HCT116 (cell line): ENCODE measurements at regions not wholly inside any gene's neighbourhood (a gene's known extent, or its start where the extent isn't known, plus 50 kb on each side); places are given as distances from the start of the nearest gene placed in this dataset.

ENCODE experiments used
- ATAC-seq: fragments of 200-7000 bp; cut with Tn5 transposase; 2 replicates; pipeline ENCODE4 v1.9.1; 2020; ENCODE audit warnings: mild to moderate bottlenecking, moderate library complexity
- BruUV-seq: library from RNA; stranded (reverse); fragments of 400-500 nt; replicated peaks from 2 replicates; lab custom pipeline; 2021; lab: Mats Ljungman, UMichigan
- CTCF ChIA-PET: fragments of 300-600 bp; sonication (Branson Sonifier 250); formaldehyde crosslinking; loops from one replicate; lab custom pipeline; 2021; ENCODE audit warnings: antibody characterized with exemption; lab: Charles Lee
- POLR2A ChIA-PET: fragments of 300-600, 350-600 bp; sonication (Branson Sonifier 250); formaldehyde crosslinking; loops from one replicate; lab custom pipeline; 2021; ENCODE audit warnings: antibody characterized with exemption; lab: Charles Lee
- RAD21 ChIA-PET, 2 experiments: fragments of 300-600 bp; sonication (Branson Sonifier 250); formaldehyde crosslinking; loops; one replicate each; lab custom pipeline; 2023; ENCODE audit warnings: low total read pairs in 2 of 2; ENCODE audit not compliant: uncharacterized antibody in 2 of 2, unreplicated experiment in 2 of 2, low non-redundant PET in 1 of 2; lab: Charles Lee
- DNase-seq: peaks from one replicate; pipeline ENCODE4 v3.0.0-alpha.2; 2010; ENCODE audit warnings: low read depth, low spot score
- H2AFZ ChIP-seq: fragments of 200-600 bp; shearing (Covaris generic), sonication (generic); 2 replicates; pipeline ENCODE4 v1.6.1; 2017; ENCODE audit warnings: low read depth, mixed run types, mixed read lengths, antibody characterized with exemption, low read length; ENCODE audit not compliant: poor library complexity, severe bottlenecking
- H3K27ac ChIP-seq: 2 replicates; pipeline ENCODE4 v1.5.1; 2012; ENCODE audit warnings: low read depth, low read length
- H3K27me3 ChIP-seq: fragments of 200-600 bp; sonication (generic); 2 replicates; pipeline ENCODE4 v1.6.1; 2016; ENCODE audit warnings: mixed run types, low read length, mixed read lengths; ENCODE audit not compliant: insufficient read depth
- H3K36me3 ChIP-seq, 2 experiments: fragments of 200-500 bp in 1 of 2; fragments of 200-600 bp in 1 of 2; sonication (Bioruptor generic) in 1 of 2; sonication (generic) in 1 of 2; 2 replicates each; pipeline versions ENCODE4 v1.5.1 to v1.6.1; 2014 to 2016; ENCODE audit warnings: low read length in 2 of 2, inconsistent platforms in 1 of 2, mixed read lengths in 1 of 2, mixed run types in 1 of 2; ENCODE audit not compliant: insufficient read depth in 2 of 2, control insufficient read depth in 1 of 2
- H3K4me1 ChIP-seq, 2 experiments: fragments of 200-600 bp in 1 of 2; sonication (generic) in 1 of 2; 2 replicates each; pipeline versions ENCODE4 v1.5.1 to v1.6.1; 2012 to 2017; ENCODE audit warnings: low read length in 2 of 2, inconsistent platforms in 1 of 2, mild to moderate bottlenecking in 1 of 2, mixed read lengths in 1 of 2, mixed run types in 1 of 2, moderate library complexity in 1 of 2; ENCODE audit not compliant: insufficient read depth in 2 of 2, control insufficient read depth in 1 of 2
- H3K4me2 ChIP-seq: fragments of 200-600 bp; sonication (generic); 2 replicates; pipeline ENCODE4 v1.6.1; 2017; ENCODE audit warnings: mixed run types, low read length, mixed read lengths
- H3K4me3 ChIP-seq, 2 experiments: fragments of 200-600 bp in 1 of 2; sonication (generic) in 1 of 2; replicated peaks in 1 of 2; 2 replicates each; pipeline ENCODE4 v1.5.1; 2011 to 2016; ENCODE audit warnings: low read length in 2 of 2, control low read depth in 1 of 2, low read depth in 1 of 2, mild to moderate bottlenecking in 1 of 2, mixed read lengths in 1 of 2, mixed run types in 1 of 2
- H3K79me2 ChIP-seq: fragments of 200-600 bp; sonication (generic); 2 replicates; pipeline ENCODE4 v1.6.1; 2017; ENCODE audit warnings: mild to moderate bottlenecking, mixed run types, low read length, moderate library complexity, mixed read lengths; ENCODE audit not compliant: insufficient read depth
- H3K9ac ChIP-seq: fragments of 200-600 bp; sonication (generic); 2 replicates; pipeline ENCODE4 v1.6.1; 2016; ENCODE audit warnings: low read length, mixed read lengths
- H3K9me2 ChIP-seq: fragments of 200-600 bp; sonication (generic), shearing (Covaris generic); 2 replicates; pipeline ENCODE4 v1.6.1; 2017; ENCODE audit warnings: mixed run types, mild to moderate bottlenecking, moderate library complexity; ENCODE audit not compliant: insufficient read depth
- H3K9me3 ChIP-seq, 2 experiments: fragments of 200-500 bp in 1 of 2; fragments of 200-600 bp in 1 of 2; sonication (Bioruptor generic) in 1 of 2; sonication (generic) in 1 of 2; 2 replicates each; pipeline ENCODE4 v1.6.1; 2014 to 2017; ENCODE audit warnings: low read length in 2 of 2, mixed read lengths in 2 of 2, inconsistent platforms in 1 of 2, low read depth in 1 of 2, mild to moderate bottlenecking in 1 of 2, mixed run types in 1 of 2, moderate library complexity in 1 of 2; ENCODE audit not compliant: control insufficient read depth in 1 of 2, insufficient read depth in 1 of 2
- H4K20me1 ChIP-seq: fragments of 200-600 bp; sonication (generic), shearing (Covaris generic); 2 replicates; pipeline ENCODE4 v1.6.1; 2017; ENCODE audit warnings: mixed run types, mild to moderate bottlenecking, moderate library complexity; ENCODE audit not compliant: insufficient read depth
- ATF3 ChIP-seq: IDR thresholded peaks from 2 replicates; pipeline ENCODE4 v1.6.1; 2012
- CBX3 ChIP-seq: IDR thresholded peaks from 2 replicates; pipeline ENCODE4 v1.6.1; 2012; ENCODE audit warnings: low read depth
- CEBPB ChIP-seq: IDR thresholded peaks from 2 replicates; pipeline ENCODE4 v1.6.1; 2012; ENCODE audit warnings: low read depth
- EZH2phosphoT487 ChIP-seq: fragments of 200-600 bp; IDR thresholded peaks from 2 replicates; pipeline ENCODE4 v1.6.1; 2018; ENCODE audit warnings: antibody characterized with exemption, borderline replicate concordance
- FOSL1 ChIP-seq: IDR thresholded peaks from 2 replicates; pipeline ENCODE4 v1.6.1; 2012; ENCODE audit warnings: low read depth
- JUND ChIP-seq: IDR thresholded peaks from 2 replicates; pipeline ENCODE4 v1.6.1; 2012
- POLR2A ChIP-seq: IDR thresholded peaks from 2 replicates; pipeline ENCODE4 v1.7.0; 2011; ENCODE audit warnings: borderline replicate concordance; ENCODE audit not compliant: insufficient read depth, insufficient read length; ENCODE audit errors: extremely low read depth
- POLR2AphosphoS5 ChIP-seq: IDR thresholded peaks from 2 replicates; pipeline ENCODE4 v1.6.1; 2011; ENCODE audit warnings: mild to moderate bottlenecking, low read depth, low read length, moderate library complexity
- RAD21 ChIP-seq: IDR thresholded peaks from 2 replicates; pipeline ENCODE4 v1.6.1; 2012; ENCODE audit warnings: low read depth, mild to moderate bottlenecking
- REST ChIP-seq: IDR thresholded peaks from 2 replicates; pipeline ENCODE4 v1.6.1; 2012; ENCODE audit warnings: low read depth
- SIN3A ChIP-seq: IDR thresholded peaks from 2 replicates; pipeline ENCODE4 v1.6.1; 2012; ENCODE audit warnings: low read depth
- SP1 ChIP-seq: IDR thresholded peaks from 2 replicates; pipeline ENCODE4 v1.6.1; 2012; ENCODE audit warnings: low read depth
- SRF ChIP-seq: IDR thresholded peaks from 2 replicates; pipeline ENCODE4 v1.6.1; 2012; ENCODE audit warnings: low read depth
- YY1 ChIP-seq: IDR thresholded peaks from 2 replicates; pipeline ENCODE4 v1.6.1; 2011; ENCODE audit warnings: low read length, low read depth, moderate library complexity, mild to moderate bottlenecking; ENCODE audit not compliant: insufficient replicate concordance; ENCODE audit errors: extremely low read depth
- ZBTB33 ChIP-seq: IDR thresholded peaks from 2 replicates; pipeline ENCODE4 v1.6.1; 2011; ENCODE audit warnings: mild to moderate bottlenecking, low read length, moderate library complexity; ENCODE audit not compliant: insufficient replicate concordance; ENCODE audit errors: extremely low read depth
- ZFX ChIP-seq: fragments of 450-650 bp; IDR thresholded peaks from 2 replicates; pipeline ENCODE4 v1.6.1; 2017
- ZNF274 ChIP-seq: fragments of 200-500 bp; sonication (Bioruptor generic); IDR thresholded peaks from 2 replicates; pipeline ENCODE4 v1.6.1; 2014; ENCODE audit warnings: mild to moderate bottlenecking, low read depth, low read length, inconsistent platforms
- intact Hi-C: fragments of 100-400 bp; cut with micrococcal nuclease; formaldehyde crosslinking; loops from 2 replicates; pipeline ENCODE4 v1.10.0; 2022

GRCh38 chr5:24272741-24273140, 372.0 kb downstream of the CDH10 start (continued):
- TF ChIP-seq REST (no peak), JUND (no peak), POLR2A (no peak), FOSL1 (no peak), YY1 (no peak), SIN3A (no peak)
- TF ChIP-seq, all 23 proteins: peak for 0

- ChIA-PET CTCF (no interaction called here), RAD21 (no interaction called here), POLR2A (no interaction called here)
- H2AFZ ChIP-seq = no peak overlapping the region
- BruUV-seq = no TSS peak
- H3K4me2 ChIP-seq = no peak overlapping the region
- no peak overlapping the region for H3K9ac ChIP-seq
- no peaks in the 10 kb centered on the region for H3K27me3 ChIP-seq
- H3K27ac ChIP-seq = no peak overlapping the region
- H3K36me3 ChIP-seq = no peaks in the 10 kb centered on the region
- no peaks in the 10 kb centered on the region for H3K79me2 ChIP-seq
- H3K4me1 ChIP-seq = no peaks in the 10 kb centered on the region
- ATAC-seq (no peak), DNase-seq (no peak)
- no peaks in the 10 kb centered on the region for H3K9me2 ChIP-seq
- no peak overlapping the region for H3K4me3 ChIP-seq
- no peaks in the 10 kb centered on the region for H4K20me1 ChIP-seq
- intact Hi-C loops = no loop called here
- no peaks in the 10 kb centered on the region; a peak in 1 of 4 replicates for H3K9me3 ChIP-seq
- TF ChIP-seq CBX3 = no peak
- TF ChIP-seq REST = no peak
- no peak for TF ChIP-seq RAD21
- TF ChIP-seq ATF3 = no peak
- no peak for TF ChIP-seq ZBTB33
- no peak for TF ChIP-seq SIN3A
- no peak for TF ChIP-seq ZFX
- TF ChIP-seq SP1 = no peak
- no peak for TF ChIP-seq CEBPB
- no peak for TF ChIP-seq ZNF274
- no peak for TF ChIP-seq EZH2phosphoT487
- no peak for TF ChIP-seq FOSL1
- no peak for TF ChIP-seq POLR2AphosphoS5
- no peak for TF ChIP-seq SRF
Observed at GRCh38 chr5:24280215-24280614, 364.6 kb downstream of the CDH10 start.
